GM12892 (cell line): ENCODE measurements at regions not wholly inside any gene's neighbourhood (a gene's known extent, or its start where the extent isn't known, plus 50 kb on each side); places are given as distances from the start of the nearest gene placed in this dataset.

Experiments
- POLR2A ChIP-seq: IDR thresholded peaks from 2 replicates; pipeline ENCODE4 v1.6.1; 2011; ENCODE audit warnings: low read depth, low read length, control low read depth
- POLR2AphosphoS5 ChIP-seq: IDR thresholded peaks from 2 replicates; pipeline ENCODE4 v1.6.1; 2011; ENCODE audit warnings: low read depth, low read length, control low read depth
- TAF1 ChIP-seq: IDR thresholded peaks from 2 replicates; pipeline ENCODE4 v1.6.1; 2011; ENCODE audit warnings: low read depth, mild to moderate bottlenecking, control low read depth, low read length, borderline replicate concordance

- TF ChIP-seq POLR2A (no peak), POLR2AphosphoS5 (no peak), TAF1 (no peak)
These were observed 1039.2 kb upstream of the CDH9 start for GRCh38 chr5:28077291-28078240.
